HL-60 (cell line): ENCODE measurements at regions not wholly inside any gene's neighbourhood (a gene's known extent, or its start where the extent isn't known, plus 50 kb on each side); places are given as distances from the start of the nearest gene placed in this dataset.

Experiments
- CTCF ChIP-seq: IDR thresholded peaks from one replicate; pipeline ENCODE4 v1.5.1; 2011; ENCODE audit warnings: low read length, control low read depth, inconsistent platforms; ENCODE audit not compliant: insufficient read depth
- POLR2AphosphoS5 ChIP-seq: IDR thresholded peaks from 2 replicates; pipeline ENCODE4 v1.6.1; 2012; ENCODE audit warnings: low read depth
- REST ChIP-seq: IDR thresholded peaks from 2 replicates; pipeline ENCODE4 v1.6.1; 2012; ENCODE audit warnings: low read depth; ENCODE audit not compliant: insufficient replicate concordance
- SPI1 ChIP-seq: IDR thresholded peaks from 2 replicates; pipeline ENCODE4 v1.6.1; 2012; ENCODE audit warnings: low read depth, mild to moderate bottlenecking, borderline replicate concordance

DNA sequence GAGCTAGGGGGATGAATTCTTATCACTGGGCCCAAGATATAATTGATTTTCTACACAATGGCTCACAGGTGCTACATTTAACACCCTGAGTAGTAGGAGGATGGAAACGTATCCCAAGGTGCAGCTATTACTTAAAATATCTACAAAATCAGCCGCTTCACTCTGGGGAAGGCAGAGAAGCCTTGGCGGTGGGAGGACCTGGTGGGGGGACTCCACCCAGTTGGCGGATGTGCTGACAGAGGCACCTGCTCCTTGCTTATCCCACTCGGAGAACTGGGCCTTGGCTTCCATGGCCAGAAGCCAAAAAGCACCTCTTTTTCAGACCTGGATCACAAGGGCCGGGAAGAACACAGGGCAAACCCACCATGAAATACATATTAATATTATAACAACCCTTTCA is 106.3 kb downstream of the OTX2 start:
- TF ChIP-seq CTCF (no peak), POLR2AphosphoS5 (no peak), REST (no peak), SPI1 (no peak)
